ENCODE measurements at regions not wholly inside any gene's neighbourhood (a gene's known extent, or its start where the extent isn't known, plus 50 kb on each side); places are given as distances from the start of the nearest gene placed in this dataset.
A peak's percentile ranks its signal among the peaks of the same experiment; 100 is the strongest.
"Not testable (repeated sequence)": the region's sequence is repeated elsewhere in the genome, so short reads cannot be mapped to it uniquely, and the experiment has no call there.

DNA sequence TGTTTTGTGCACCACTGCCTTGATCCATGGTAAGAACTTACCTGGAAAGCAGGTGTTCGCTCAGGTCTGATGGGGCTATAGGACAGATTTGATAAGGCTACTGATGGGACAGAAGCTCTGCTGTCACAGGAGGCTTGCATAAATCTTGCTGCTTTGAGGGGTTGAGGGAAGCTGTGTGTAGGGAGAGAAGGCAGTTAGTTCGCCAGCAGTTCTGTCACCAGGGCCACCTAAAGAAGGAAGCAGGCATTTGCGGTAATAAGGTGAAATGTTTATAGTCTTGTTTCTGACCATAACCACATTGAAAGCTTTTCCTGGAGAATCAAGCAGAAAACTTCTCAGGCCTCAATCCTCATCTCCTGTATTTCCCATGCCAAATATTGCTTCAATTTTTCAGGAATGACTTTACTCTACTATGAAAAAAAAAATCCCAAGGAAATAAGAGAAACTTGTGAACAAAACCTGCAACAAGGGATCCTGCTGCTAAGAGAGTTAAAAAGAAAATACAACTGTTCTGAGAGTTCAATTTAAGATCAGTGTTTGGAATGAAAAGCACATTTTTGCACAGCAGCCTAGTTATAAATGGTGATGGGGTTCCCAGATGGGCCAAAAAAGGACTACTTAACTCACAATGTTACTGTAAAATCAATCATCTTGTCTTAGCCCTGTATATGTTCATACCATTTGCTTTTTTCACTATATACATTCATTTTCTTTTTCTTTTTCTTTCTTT is 122.0 kb upstream of the RANBP3L start:
- peak; percentile 51 for DNase-seq

DNA sequence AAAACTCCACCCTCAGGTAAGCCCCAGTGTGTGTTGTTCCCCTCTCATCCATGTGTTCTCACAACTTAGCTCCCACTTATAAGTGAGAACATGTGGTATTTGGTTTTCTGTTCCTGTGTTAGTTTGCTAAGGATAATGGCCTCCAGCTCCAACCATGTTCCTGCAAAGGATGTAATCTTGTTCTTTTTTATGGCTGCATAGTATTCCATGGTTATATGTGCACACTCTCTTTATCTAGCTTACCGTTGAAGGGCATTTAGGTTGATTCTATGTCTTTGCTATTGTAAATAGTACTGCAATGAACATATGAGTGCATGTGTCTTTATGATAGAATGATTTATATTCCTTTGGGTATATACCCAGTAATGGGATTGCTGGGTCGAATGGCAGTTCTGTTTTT is 124.4 kb upstream of the RANBP3L start:
- DNase-seq: not testable (repeated sequence)

GRCh38 chr5:36435516-36435915 is 133.8 kb upstream of the RANBP3L start:
- no peak for DNase-seq

DNA sequence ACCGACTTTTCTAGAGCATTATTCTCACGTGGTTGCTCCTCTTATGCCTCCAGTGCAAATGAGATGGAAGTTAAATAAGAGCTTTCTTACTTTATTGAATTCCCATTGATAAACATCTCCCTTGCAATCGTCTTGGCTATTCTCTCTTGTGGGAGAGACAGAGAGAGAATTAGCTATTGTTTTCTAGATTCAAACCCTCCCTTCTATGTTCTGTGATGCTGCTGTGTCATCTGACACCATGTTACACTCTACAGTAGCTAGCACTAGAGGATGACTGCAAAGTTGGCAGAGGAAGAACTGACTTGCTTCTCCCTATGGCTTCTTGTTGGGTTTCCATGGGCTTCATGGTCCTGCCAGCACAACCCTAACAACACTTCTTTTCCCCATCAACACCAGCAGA is 134.6 kb upstream of the RANBP3L start:
- DNase-seq: no peak

GRCh38 chr5:36438765-36439561 is 137.3 kb upstream of the RANBP3L start:
- DNase-seq: no peak

- DNase-seq: no peak
Observed at GRCh38 chr5:36440300-36440699, 138.6 kb upstream of the RANBP3L start.

DNA sequence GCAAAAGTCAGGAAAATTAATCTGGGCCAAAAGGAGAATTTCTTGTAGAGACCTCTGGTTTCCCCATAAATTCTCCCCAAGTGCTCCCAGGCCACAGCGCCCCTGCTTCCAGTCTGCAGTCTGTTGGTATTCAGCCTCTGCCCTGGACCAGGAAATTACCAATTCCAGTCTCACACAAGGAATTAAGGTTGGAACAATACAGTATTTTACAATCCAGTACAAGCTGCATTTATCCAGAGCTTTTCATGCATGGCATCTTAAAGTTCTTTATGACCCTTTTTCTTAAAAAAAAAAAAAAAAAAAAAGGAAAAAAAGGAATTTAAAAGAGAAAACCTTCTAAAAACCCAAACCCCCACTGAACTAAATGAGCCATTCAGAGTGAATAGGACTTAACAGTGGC is 139.6 kb upstream of the RANBP3L start:
- no peak for DNase-seq

GRCh38 chr5:36442352-36442751 is 140.7 kb upstream of the RANBP3L start:
- DNase-seq: no peak

GRCh38 chr5:36442796-36443195 is 141.1 kb upstream of the RANBP3L start:
- no peak for DNase-seq

DNA sequence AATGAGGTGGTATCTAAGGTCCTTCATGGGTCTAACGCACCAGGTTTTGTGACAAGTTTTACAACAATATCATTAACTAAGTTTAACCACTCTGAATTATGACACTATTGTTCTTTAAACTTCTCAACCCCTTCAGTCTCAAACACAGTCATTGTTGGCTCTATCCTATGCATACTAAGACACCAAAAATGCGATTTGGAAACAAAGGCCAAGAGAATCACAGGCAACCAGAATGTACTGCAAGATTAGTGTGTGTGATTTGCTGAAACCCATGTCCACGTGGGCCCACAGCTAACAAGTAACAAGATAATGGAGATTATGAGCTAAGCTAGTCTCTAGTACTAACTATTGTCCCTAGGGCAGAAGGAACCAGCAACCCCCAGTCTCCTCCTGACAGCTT is 142.2 kb upstream of the RANBP3L start:
- DNase-seq: no peak

DNA sequence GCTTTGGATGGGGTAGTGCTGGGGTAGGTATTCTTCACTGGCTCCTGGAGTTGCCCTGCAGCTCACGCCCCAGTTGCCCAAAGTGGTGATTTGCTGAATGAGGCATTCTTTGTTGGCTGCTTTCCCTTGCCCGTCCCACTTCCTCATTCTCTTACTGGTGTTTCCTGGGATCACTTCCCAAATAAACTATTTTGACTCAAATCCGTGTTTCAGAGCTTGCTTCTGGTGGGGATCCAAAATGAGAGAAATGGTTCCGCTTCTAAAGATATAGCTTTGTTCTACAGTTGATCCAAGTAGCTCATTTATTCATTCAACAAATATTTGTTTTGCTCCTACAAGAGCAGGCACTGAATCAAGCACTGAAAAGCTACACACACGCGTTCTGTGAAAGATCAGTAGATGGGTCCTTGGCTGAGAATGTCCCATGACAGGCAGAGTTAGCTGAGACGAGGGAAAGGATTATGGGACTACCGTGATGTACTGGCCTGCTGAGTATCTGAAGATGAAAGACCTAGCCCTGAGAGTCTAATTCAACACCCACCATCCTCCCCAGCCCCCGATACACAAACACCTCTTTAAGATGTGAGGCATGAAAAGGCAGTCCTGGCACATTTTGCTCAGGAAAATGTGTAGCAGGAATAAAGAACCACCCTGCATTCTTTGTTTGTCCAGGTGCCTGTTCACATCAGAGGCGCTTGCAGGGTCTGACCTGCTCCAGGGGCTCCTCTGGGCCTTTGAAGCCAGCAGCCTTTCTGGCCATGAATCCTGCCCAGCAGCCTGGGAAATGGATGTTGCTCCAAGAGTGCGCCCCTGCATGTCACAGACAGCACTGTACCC is 143.1 kb upstream of the RANBP3L start:
- DNase-seq: no peak

GRCh38 chr5:36447776-36448175 is 146.1 kb upstream of the RANBP3L start:
- DNase-seq: no peak

- no peak for DNase-seq
Observed at GRCh38 chr5:36450229-36451014, 148.7 kb upstream of the RANBP3L start.

DNA sequence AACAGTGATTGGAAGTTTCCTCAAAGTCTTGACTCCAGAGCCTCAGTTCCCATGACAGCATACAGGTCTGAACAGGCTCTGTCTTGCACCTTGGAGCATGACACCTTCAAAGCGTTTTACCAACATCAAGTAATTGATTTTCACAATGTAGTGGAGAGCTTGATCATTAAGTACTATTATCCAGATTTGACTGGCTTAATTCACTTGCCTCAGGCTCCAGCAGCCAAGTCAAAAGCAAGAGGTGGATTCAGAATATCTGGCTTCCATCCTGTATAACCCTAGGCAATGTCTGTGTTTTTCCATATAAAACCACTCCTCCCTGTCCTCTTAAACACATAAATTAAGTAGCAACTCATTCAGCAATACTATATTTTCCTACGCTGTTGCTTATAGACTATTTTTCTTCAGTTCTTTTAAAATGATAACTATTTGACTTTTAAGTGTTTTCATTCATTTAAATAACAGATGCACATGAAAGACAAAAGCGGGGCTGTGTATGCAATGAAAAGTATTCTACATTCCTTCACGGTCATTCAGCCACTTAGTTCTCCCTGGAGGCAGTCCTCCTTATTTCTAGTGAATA is 150.8 kb upstream of the RANBP3L start:
- no peak for DNase-seq

- no peak for DNase-seq
Observed at GRCh38 chr5:36457511-36458270, 148.7 kb upstream of the SLC1A3 start.

DNA sequence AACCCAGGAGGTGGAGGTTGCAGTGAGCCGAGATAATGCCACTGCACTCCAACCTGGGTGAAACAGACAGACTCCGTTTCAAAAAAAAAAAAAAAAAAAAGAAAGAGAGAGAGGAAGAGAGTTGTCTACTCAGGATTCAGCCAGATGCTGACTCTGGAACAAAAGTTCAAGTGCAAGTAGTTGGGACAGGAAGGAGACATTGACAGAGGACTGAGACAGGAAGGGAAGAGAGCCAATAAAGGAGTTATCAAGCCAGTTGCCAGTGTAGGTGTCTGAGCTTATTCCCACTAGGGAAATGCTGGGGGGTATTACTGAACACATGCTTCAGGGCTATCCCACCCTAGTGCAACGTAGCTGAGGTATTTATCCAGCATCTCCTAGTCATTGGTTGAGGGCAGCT is 147.7 kb upstream of the SLC1A3 start:
- DNase-seq: no peak

- no peak for DNase-seq
Observed at GRCh38 chr5:36459176-36460135, 146.9 kb upstream of the SLC1A3 start.

DNA sequence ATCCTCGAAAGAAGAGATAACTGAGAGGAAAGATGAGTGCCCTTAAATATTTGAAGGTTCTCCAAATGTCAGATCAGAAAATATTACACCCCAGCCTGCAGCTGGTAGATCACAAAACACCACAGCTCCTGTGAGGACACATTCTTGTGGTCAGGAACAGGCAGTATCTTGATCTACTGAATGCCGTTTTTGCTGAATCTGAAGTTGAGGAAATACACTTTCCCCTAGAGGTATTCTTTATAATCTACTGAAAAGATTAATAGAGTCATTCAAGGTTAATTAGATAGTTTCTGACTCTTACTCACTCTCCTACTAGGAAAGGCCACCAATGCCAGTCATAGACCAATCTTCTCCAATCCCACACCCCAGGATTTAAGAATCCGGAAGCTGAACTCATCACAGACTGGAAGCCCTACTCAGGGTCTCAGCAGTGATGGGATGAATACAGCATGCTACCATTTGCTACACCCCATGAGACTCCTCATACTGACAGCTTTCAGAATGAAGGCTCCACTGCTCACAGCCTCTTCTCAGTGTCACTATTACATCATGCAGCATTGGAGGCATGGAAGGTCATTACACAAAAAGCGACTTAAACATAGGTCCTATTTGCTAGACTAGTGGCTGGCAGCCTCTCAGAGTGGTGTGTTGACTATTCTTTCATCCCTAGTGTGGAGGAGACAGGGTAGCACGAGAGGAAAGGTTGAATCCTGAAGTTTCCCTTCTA is 143.9 kb upstream of the SLC1A3 start:
- DNase-seq: no peak

GRCh38 chr5:36475942-36476341 is 130.5 kb upstream of the SLC1A3 start:
- DNase-seq: not testable (repeated sequence)

Measured in muscle of arm (tissue), 1 donor.